ENCODE measurements at regions not wholly inside any gene's neighbourhood (a gene's known extent, or its start where the extent isn't known, plus 50 kb on each side); places are given as distances from the start of the nearest gene placed in this dataset.

DNA sequence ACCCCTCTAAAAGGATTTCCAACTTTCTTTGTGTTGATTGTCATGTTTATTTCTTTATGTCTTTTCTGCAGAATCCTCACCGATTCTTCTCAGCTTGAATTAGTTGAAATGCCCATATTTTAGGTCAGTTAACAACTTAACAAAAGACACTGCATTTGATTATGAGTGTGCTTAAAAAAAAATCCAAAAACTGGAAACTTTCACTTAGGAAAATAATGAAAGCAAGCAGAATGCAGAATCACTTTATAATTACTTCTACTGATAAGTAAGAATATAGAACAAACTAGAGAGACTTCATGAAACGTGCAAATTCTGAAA, 111.0 kb upstream of the PTPN13 start:
- DNase-seq = no peak
- no peaks in the 10 kb centered on the region for H3K9me3 ChIP-seq (ENCODE audit: control extremely low read depth in 1 of 3, control insufficient read depth in 2 of 3, insufficient read depth in 1 of 3, low read length in 2 of 3)
- no peaks in the 10 kb centered on the region for H3K36me3 ChIP-seq (replicated peaks in 1 of 2; ENCODE audit: control extremely low read depth in 1 of 2, control insufficient read depth in 1 of 2, extremely low read depth in 1 of 2, insufficient read depth in 2 of 2, low read length in 1 of 2)
- H3K4me1 Mint-ChIP-seq = peaks cover 4% of the 10 kb centered on the region
- H3K4me3 ChIP-seq (ENCODE audit: control extremely low read depth in 1 of 5, extremely low read depth in 1 of 5, insufficient read depth in 1 of 5, low read depth in 2 of 5, low read length in 4 of 5) = no peak overlapping the region
- no peak overlapping the region for H3K4me2 ChIP-seq (replicated peaks; ENCODE audit: low read depth, low read length, poor library complexity, severe bottlenecking)
- H3K9me3 Mint-ChIP-seq (ENCODE audit: insufficient read depth) = no peaks in the 10 kb centered on the region
- H3K9ac ChIP-seq (ENCODE audit: low read length) = no peak overlapping the region
- H4K20me1 ChIP-seq (ENCODE audit: control insufficient read depth, insufficient read depth, low read length, poor library complexity, severe bottlenecking) = no peaks in the 10 kb centered on the region
- ChIA-PET CTCF (interaction anchor here (2.1 kb wide), 1 partner anchor 16 kb away, joined by 8 read pairs; no protein-coding TSS in a partner anchor), POLR2A (no interaction called here)
- no peaks in the 10 kb centered on the region for H3K4me1 ChIP-seq (ENCODE audit: control insufficient read depth in 2 of 2, insufficient read depth in 2 of 2, low read length in 2 of 2)
- H3K27me3 ChIP-seq (replicated peaks in 1 of 4; ENCODE audit: control extremely low read depth in 1 of 4, control insufficient read depth in 3 of 4, insufficient read depth in 4 of 4, low read length in 3 of 4) = no peaks in the 10 kb centered on the region
- peak overlapping the region; percentile 25 for H2AFZ ChIP-seq (ENCODE audit: insufficient read depth, low read depth, low read length, poor library complexity, severe bottlenecking)
- H3K27ac Mint-ChIP-seq = no peak overlapping the region
- H3K4me3 Mint-ChIP-seq = no peak overlapping the region
- H3K27ac ChIP-seq (ENCODE audit: low read length in 2 of 2) = no peak overlapping the region
- intact Hi-C loops (cut with micrococcal nuclease) = no loop called here
- no peak for ATAC-seq (ENCODE audit: low read depth)
- no CpG with 5 or more reads among the region's 2 CpGs for WGBS (ENCODE audit: insufficient coverage)
- H3K79me2 ChIP-seq (ENCODE audit: control insufficient read depth, insufficient read depth, low read length) = no peaks in the 10 kb centered on the region
- no peak for TF ChIP-seq CTCF (IDR thresholded peaks at IDR 0.05)
- no peak for TF ChIP-seq EZH2 (IDR thresholded peaks at IDR 0.05; ENCODE audit: borderline replicate concordance, insufficient read depth, low read depth, low read length, poor library complexity, severe bottlenecking)
- no peaks in the 10 kb centered on the region for H3K27me3 Mint-ChIP-seq

DNA sequence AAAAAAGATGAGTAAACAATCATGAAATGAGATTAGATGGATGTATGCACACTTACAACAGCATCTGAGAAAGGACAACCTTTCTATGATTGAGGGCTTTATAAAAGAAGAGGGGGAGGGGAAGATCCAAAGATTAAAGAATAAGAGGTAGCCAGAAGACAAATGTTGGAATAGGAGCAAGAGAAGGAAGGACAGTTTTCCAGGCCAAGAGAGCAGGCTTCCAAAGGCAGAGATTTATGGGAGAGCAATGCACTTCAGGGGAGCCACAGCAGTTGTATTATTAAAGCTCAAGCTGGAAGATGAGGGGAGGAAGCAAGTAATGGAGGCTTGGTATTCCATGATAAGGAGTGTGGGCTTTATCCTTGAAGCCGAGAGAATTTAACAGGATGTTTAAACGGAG, 110.3 kb upstream of the PTPN13 start:
- no peaks in the 10 kb centered on the region for H3K27me3 Mint-ChIP-seq
- H3K27me3 ChIP-seq (replicated peaks in 1 of 4; ENCODE audit: control extremely low read depth in 1 of 4, control insufficient read depth in 3 of 4, insufficient read depth in 4 of 4, low read length in 3 of 4) = no peaks in the 10 kb centered on the region
- H3K27ac Mint-ChIP-seq = no peak overlapping the region
- H3K4me3 Mint-ChIP-seq = no peak overlapping the region
- H3K9me3 Mint-ChIP-seq (ENCODE audit: insufficient read depth) = no peaks in the 10 kb centered on the region
- no peaks in the 10 kb centered on the region for H3K79me2 ChIP-seq (ENCODE audit: control insufficient read depth, insufficient read depth, low read length)
- CTCF ChIA-PET = interaction anchor here (0.5 to 2.1 kb wide), 2 partner anchors 16 to 718 kb away, joined by 3 to 8 read pairs; no protein-coding TSS in a partner anchor
- intact Hi-C loops (cut with micrococcal nuclease) = no loop called here
- no peak overlapping the region for H3K9ac ChIP-seq (ENCODE audit: low read length)
- WGBS (ENCODE audit: insufficient coverage) = no CpG with 5 or more reads among the region's 2 CpGs
- H3K4me2 ChIP-seq (replicated peaks; ENCODE audit: low read depth, low read length, poor library complexity, severe bottlenecking) = no peak overlapping the region
- TF ChIP-seq CTCF (IDR thresholded peaks at IDR 0.05) (no peak), EZH2 (IDR thresholded peaks at IDR 0.05; ENCODE audit: borderline replicate concordance, insufficient read depth, low read depth, low read length, poor library complexity, severe bottlenecking) (no peak)
- no peaks in the 10 kb centered on the region for H3K4me1 ChIP-seq (ENCODE audit: control insufficient read depth in 2 of 2, insufficient read depth in 2 of 2, low read length in 2 of 2)
- H2AFZ ChIP-seq (ENCODE audit: insufficient read depth, low read depth, low read length, poor library complexity, severe bottlenecking) = no peak overlapping the region
- peaks cover 4% of the 10 kb centered on the region for H3K4me1 Mint-ChIP-seq
- no peak for DNase-seq
- no peak overlapping the region for H3K27ac ChIP-seq (ENCODE audit: low read length in 2 of 2)
- ATAC-seq (ENCODE audit: low read depth) = no peak
- H3K9me3 ChIP-seq (ENCODE audit: control extremely low read depth in 1 of 3, control insufficient read depth in 2 of 3, insufficient read depth in 1 of 3, low read length in 2 of 3) = no peaks in the 10 kb centered on the region
- no peak overlapping the region for H3K4me3 ChIP-seq (ENCODE audit: control extremely low read depth in 1 of 5, extremely low read depth in 1 of 5, insufficient read depth in 1 of 5, low read depth in 2 of 5, low read length in 4 of 5)
- POLR2A ChIA-PET = no interaction called here
- no peaks in the 10 kb centered on the region for H3K36me3 ChIP-seq (replicated peaks in 1 of 2; ENCODE audit: control extremely low read depth in 1 of 2, control insufficient read depth in 1 of 2, extremely low read depth in 1 of 2, insufficient read depth in 2 of 2, low read length in 1 of 2)
- H4K20me1 ChIP-seq (ENCODE audit: control insufficient read depth, insufficient read depth, low read length, poor library complexity, severe bottlenecking) = no peaks in the 10 kb centered on the region
